WTC11 (cell line): ENCODE measurements at regions not wholly inside any gene's neighbourhood (a gene's known extent, or its start where the extent isn't known, plus 50 kb on each side); places are given as distances from the start of the nearest gene placed in this dataset.
"Not testable (repeated sequence)": the region's sequence is repeated elsewhere in the genome, so short reads cannot be mapped to it uniquely, and the experiment has no call there.

Experiments used
- ATAC-seq: fragments of 200-7000 bp; cut with Tn5 transposase; 2 replicates; pipeline ENCODE4 v1.10.0; 2021; ENCODE audit warnings: mild to moderate bottlenecking, moderate library complexity
- CTCF ChIA-PET: fragments of 300-600 bp; sonication (Branson Sonifier 250); formaldehyde crosslinking; loops from one replicate; lab custom pipeline; 2021; ENCODE audit warnings: antibody characterized with exemption; lab: Charles Lee
- POLR2A ChIA-PET: fragments of 350-600 bp; sonication (Branson Sonifier 250); formaldehyde crosslinking; loops from one replicate; lab custom pipeline; 2021; ENCODE audit warnings: antibody characterized with exemption; lab: Charles Lee
- DNase-seq: peaks from one replicate; pipeline ENCODE4 v3.0.0; 2021; ENCODE audit warnings: low spot score
- H3K27ac Mint-ChIP-seq: 2 replicates; pipeline ENCODE4 v1.8.0; 2021; ENCODE audit warnings: mixed read lengths
- H3K27me3 Mint-ChIP-seq: 2 replicates; pipeline ENCODE4 v1.8.0; 2021; ENCODE audit warnings: low read depth, mild to moderate bottlenecking, moderate library complexity, mixed read lengths
- H3K36me3 Mint-ChIP-seq: 2 replicates; pipeline ENCODE4 v1.8.0; 2021; ENCODE audit warnings: mixed read lengths
- H3K4me1 Mint-ChIP-seq: 2 replicates; pipeline ENCODE4 v1.8.0; 2022; ENCODE audit warnings: mixed read lengths
- H3K4me3 Mint-ChIP-seq: 2 replicates; pipeline ENCODE4 v1.8.0; 2021; ENCODE audit warnings: mild to moderate bottlenecking, moderate library complexity, mixed read lengths
- H3K9me3 Mint-ChIP-seq: 2 replicates; pipeline ENCODE4 v1.8.0; 2021; ENCODE audit warnings: mixed read lengths
- CREB1 ChIP-seq: sonication (generic); formaldehyde crosslinking; IDR thresholded peaks from 2 replicates; pipeline ENCODE4 v1.8.0; 2023; ENCODE audit warnings: mild to moderate bottlenecking, missing genetic modification reagents
- CREM ChIP-seq: sonication (generic); formaldehyde crosslinking; IDR thresholded peaks from 2 replicates; pipeline ENCODE4 v1.8.1; 2022; ENCODE audit warnings: mild to moderate bottlenecking, missing genetic modification reagents, moderate library complexity
- FOXJ3 ChIP-seq: sonication (generic); formaldehyde crosslinking; IDR thresholded peaks from 2 replicates; pipeline ENCODE4 v1.9.0; 2021; ENCODE audit warnings: missing genetic modification reagents, mild to moderate bottlenecking, borderline replicate concordance
- JAZF1 ChIP-seq: fragments of 250-450 bp; sonication (Bioruptor Pico); IDR thresholded peaks from 2 replicates; pipeline ENCODE4 v1.9.0; 2021; ENCODE audit warnings: moderate library complexity, mild to moderate bottlenecking, inconsistent platforms
- KAT7 ChIP-seq: sonication (generic); formaldehyde crosslinking; IDR thresholded peaks from 2 replicates; pipeline ENCODE4 v1.8.1; 2023; ENCODE audit warnings: missing genetic modification reagents, mild to moderate bottlenecking, borderline replicate concordance
- MYBL2 ChIP-seq: sonication (generic); formaldehyde crosslinking; IDR thresholded peaks from 2 replicates; pipeline ENCODE4 v1.8.1; 2023; ENCODE audit warnings: mild to moderate bottlenecking, moderate library complexity, missing genetic modification reagents
- NFE2L1 ChIP-seq: sonication (generic); formaldehyde crosslinking; IDR thresholded peaks from 2 replicates; pipeline ENCODE4 v1.8.1; 2023; ENCODE audit warnings: missing genetic modification reagents
- SOX15 ChIP-seq: fragments of 250-450 bp; sonication (Bioruptor Pico); IDR thresholded peaks from 2 replicates; pipeline ENCODE4 v1.9.0; 2021; ENCODE audit warnings: mild to moderate bottlenecking
- TP53 ChIP-seq: sonication (generic); formaldehyde crosslinking; IDR thresholded peaks from 2 replicates; pipeline ENCODE4 v1.8.1; 2023; ENCODE audit warnings: mild to moderate bottlenecking, missing genetic modification reagents
- ZNF138 ChIP-seq: sonication (generic); formaldehyde crosslinking; conservative IDR thresholded peaks from 2 replicates; pipeline ENCODE4 v1.8.1; 2022; ENCODE audit warnings: mild to moderate bottlenecking, moderate library complexity, missing genetic modification reagents
- TF ChIP-seq, protein P1 (sequence below): sonication (generic); formaldehyde crosslinking; conservative IDR thresholded peaks from 2 replicates; pipeline ENCODE4 v1.8.1; 2022; ENCODE audit warnings: mild to moderate bottlenecking, missing genetic modification reagents
- TF ChIP-seq, protein P2 (sequence below): sonication (generic); formaldehyde crosslinking; IDR thresholded peaks from 2 replicates; pipeline ENCODE4 v1.8.1; 2022; ENCODE audit warnings: missing genetic modification reagents, borderline replicate concordance
- TF ChIP-seq, protein P3 (sequence below): sonication (generic); formaldehyde crosslinking; IDR thresholded peaks from 2 replicates; pipeline ENCODE4 v1.8.1; 2023; ENCODE audit warnings: mild to moderate bottlenecking, missing genetic modification reagents
- TF ChIP-seq, protein P4 (sequence below): sonication (generic); formaldehyde crosslinking; IDR thresholded peaks from 2 replicates; pipeline ENCODE4 v1.8.0; 2022; ENCODE audit warnings: mild to moderate bottlenecking, missing genetic modification reagents
- TF ChIP-seq, protein P5 (sequence below): sonication (generic); formaldehyde crosslinking; IDR thresholded peaks from 2 replicates; pipeline ENCODE4 v1.8.1; 2022; ENCODE audit warnings: mild to moderate bottlenecking, moderate library complexity, missing genetic modification reagents
- TF ChIP-seq, protein P6 (sequence below): sonication (generic); formaldehyde crosslinking; IDR thresholded peaks from 2 replicates; pipeline ENCODE4 v1.8.1; 2023; ENCODE audit warnings: mild to moderate bottlenecking, missing genetic modification reagents, moderate library complexity
- TF ChIP-seq, protein P7 (sequence below): fragments of 250-450 bp; sonication (Bioruptor Pico); conservative IDR thresholded peaks from 2 replicates; pipeline ENCODE4 v1.9.0; 2021; ENCODE audit warnings: mild to moderate bottlenecking

DNA sequence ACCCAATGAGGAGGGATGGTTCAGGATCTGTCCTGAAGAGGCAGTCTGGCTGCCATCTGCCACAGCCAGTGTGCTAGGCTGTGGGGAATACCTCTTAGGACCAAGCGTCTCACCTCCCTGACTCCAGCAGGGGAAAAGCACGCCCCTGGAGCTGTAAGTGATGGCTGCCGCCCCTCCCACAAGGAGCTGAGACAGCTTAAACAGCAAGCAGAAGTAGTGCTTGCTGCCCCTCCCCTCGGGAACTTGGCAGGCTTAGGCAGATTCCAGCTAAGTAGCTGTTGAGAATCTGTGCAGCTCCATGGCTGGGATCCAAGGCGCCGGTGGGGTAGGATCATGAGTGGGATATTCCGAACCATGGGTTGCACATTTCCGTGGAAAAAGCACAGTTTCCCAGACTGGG, 360.4 kb upstream of the MDGA2 start:
- ATAC-seq, result peak; percentile 100
- no peak for TF ChIP-seq CREB1 (CRISPR knock-in tag)
- Mint-ChIP-seq H3K36me3 (peaks cover 20% of the 10 kb centered on the region), H3K4me1 (peaks cover 5% of the 10 kb centered on the region), H3K9me3 (peaks cover 57% of the 10 kb centered on the region), H3K27ac (no peak overlapping the region), H3K27me3 (no peaks in the 10 kb centered on the region; the same call in 1 of the 2 replicates), H3K4me3 (no peak overlapping the region)
- CTCF ChIA-PET, result no interaction called here
- peak; percentile 49 for DNase-seq
- POLR2A ChIA-PET, result no interaction called here

DNA sequence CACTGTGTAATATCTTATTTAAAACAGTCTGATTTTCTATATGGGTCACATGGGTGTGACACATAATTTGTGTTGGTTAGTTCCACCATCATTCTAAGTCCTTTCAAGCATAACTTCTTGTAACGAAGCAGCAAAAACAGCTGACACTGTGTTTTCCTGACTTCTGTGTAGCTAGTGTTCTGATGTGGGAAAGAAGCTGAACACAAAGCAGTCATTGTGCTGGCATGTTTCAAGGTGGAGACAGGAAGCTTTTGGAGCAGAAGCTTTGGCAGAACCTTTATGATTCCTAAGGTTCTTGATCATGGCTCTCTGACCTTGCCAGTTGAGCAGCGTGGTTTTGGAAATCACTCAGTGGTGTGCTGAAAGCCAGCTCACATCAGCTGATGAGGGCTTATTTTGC, 351.7 kb upstream of the MDGA2 start:
- Mint-ChIP-seq H3K27me3 (no peaks in the 10 kb centered on the region), H3K9me3 (peaks cover 31% of the 10 kb centered on the region), H3K27ac (no peak overlapping the region), H3K36me3 (peaks cover 16% of the 10 kb centered on the region; the same call in 1 of the 2 replicates), H3K4me3 (no peak overlapping the region), H3K4me1 (no peaks in the 10 kb centered on the region)
- POLR2A ChIA-PET, result no interaction called here
- DNase-seq (no peak), ATAC-seq (no peak)
- CTCF ChIA-PET, result no interaction called here
- TF ChIP-seq, protein P1, sequence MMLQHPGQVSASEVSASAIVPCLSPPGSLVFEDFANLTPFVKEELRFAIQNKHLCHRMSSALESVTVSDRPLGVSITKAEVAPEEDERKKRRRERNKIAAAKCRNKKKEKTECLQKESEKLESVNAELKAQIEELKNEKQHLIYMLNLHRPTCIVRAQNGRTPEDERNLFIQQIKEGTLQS (CRISPR knock-in tag), result no peak
- TF ChIP-seq KAT7 (CRISPR knock-in tag) (no peak), SOX15 (no peak), JAZF1 (CRISPR knock-in tag) (no peak), NFE2L1 (CRISPR knock-in tag) (no peak), ZNF138 (CRISPR knock-in tag) (no peak), MYBL2 (CRISPR knock-in tag) (no peak)

DNA sequence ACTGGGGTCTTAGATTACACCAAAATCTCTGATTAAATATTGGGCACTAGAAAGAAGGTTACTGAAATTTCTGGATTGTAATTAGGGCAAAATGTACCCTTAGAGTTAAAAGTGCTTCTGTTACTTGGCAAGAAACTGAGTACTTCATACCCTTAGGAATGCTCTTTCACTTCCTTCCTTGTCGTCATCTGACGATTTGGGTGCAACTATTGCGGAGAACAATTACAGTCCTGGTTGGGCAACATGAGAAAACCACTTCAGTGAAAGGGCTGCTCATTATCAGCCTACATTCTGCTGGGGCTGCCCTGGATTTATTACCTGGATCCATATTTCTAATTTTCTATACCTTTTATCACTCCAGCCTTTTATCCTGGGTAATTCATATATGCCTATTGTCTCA, 348.5 kb upstream of the MDGA2 start:
- Mint-ChIP-seq H3K4me3 (no peak overlapping the region), H3K27ac (no peak overlapping the region), H3K27me3 (no peaks in the 10 kb centered on the region), H3K36me3 (0 out of 2 replicates have a peak, but pooled peaks cover 3% of the 10 kb centered on the region), H3K4me1 (no peaks in the 10 kb centered on the region), H3K9me3 (peaks cover 21% of the 10 kb centered on the region)
- POLR2A ChIA-PET, result interaction anchor here (0.6 kb wide), 1 partner anchor 370 kb away, joined by 5 read pairs; no protein-coding TSS in a partner anchor
- TF ChIP-seq, protein P2, sequence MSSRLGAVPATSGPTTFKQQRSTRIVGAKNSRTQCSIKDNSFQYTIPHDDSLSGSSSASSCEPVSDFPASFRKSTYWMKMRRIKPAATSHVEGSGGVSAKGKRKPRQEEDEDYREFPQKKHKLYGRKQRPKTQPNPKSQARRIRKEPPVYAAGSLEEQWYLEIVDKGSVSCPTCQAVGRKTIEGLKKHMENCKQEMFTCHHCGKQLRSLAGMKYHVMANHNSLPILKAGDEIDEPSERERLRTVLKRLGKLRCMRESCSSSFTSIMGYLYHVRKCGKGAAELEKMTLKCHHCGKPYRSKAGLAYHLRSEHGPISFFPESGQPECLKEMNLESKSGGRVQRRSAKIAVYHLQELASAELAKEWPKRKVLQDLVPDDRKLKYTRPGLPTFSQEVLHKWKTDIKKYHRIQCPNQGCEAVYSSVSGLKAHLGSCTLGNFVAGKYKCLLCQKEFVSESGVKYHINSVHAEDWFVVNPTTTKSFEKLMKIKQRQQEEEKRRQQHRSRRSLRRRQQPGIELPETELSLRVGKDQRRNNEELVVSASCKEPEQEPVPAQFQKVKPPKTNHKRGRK (CRISPR knock-in tag), result no peak
- TF ChIP-seq CREM (CRISPR knock-in tag), result no peak
- no peak for ATAC-seq
- no peak for DNase-seq
- CTCF ChIA-PET, result no interaction called here

DNA sequence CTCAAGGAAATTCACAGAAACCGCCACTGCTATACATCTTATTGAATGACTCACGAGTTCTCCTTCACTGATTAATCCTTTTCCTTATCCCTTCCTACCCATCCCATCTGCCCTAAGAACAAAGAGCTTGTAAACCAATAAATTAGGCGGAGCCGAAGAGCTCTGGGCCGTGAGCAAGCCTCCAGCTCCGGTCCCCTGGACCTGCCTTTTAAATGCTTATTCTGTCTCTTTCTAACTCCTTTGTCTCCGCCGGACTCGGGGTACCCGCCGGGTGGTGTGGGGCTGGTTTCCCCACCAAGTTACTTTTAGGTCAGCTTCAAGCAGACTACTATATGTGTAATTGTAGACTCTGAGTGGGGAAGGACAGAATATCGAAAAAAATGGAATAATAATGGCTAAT, 336.1 kb upstream of the MDGA2 start:
- POLR2A ChIA-PET, H3K36me3 Mint-ChIP-seq, H3K27me3 Mint-ChIP-seq, H3K27ac Mint-ChIP-seq, CTCF ChIA-PET, ATAC-seq: not testable (repeated sequence)
- Mint-ChIP-seq H3K9me3 (peaks cover 21% of the 10 kb centered on the region), H3K4me1 (peaks cover 27% of the 10 kb centered on the region), H3K4me3 (peak overlapping the region; percentile 49)
- peak; percentile 16 for DNase-seq

DNA sequence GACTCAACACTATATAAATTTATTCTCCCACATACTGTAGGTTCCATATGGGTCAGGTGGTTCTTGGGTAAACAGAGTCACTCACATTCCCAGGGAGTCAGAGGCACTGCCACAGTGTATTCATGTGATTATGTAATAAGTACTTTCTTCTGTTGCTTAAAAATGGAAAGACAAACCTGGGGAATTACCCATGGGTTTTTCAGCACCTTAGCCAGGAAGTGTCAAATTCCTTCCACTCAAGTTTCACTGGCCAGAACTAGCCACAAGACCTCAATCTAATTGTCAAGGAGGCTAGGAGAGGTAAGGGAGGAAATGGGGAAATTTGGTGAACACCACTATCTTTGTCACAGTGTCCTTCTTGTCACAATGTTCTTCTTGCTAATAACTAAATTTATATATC, 333.2 kb upstream of the MDGA2 start:
- H3K27me3 Mint-ChIP-seq, result no peaks in the 10 kb centered on the region
- no peak overlapping the region for H3K4me3 Mint-ChIP-seq
- no peaks in the 10 kb centered on the region; the same call in 1 of the 2 replicates for H3K36me3 Mint-ChIP-seq
- POLR2A ChIA-PET, result no interaction called here
- no peak for DNase-seq
- CTCF ChIA-PET, result no interaction called here
- H3K27ac Mint-ChIP-seq, result no peak overlapping the region
- peaks cover 27% of the 10 kb centered on the region for H3K4me1 Mint-ChIP-seq
- no peak for ATAC-seq
- peaks cover 21% of the 10 kb centered on the region for H3K9me3 Mint-ChIP-seq
- TF ChIP-seq, protein P3, sequence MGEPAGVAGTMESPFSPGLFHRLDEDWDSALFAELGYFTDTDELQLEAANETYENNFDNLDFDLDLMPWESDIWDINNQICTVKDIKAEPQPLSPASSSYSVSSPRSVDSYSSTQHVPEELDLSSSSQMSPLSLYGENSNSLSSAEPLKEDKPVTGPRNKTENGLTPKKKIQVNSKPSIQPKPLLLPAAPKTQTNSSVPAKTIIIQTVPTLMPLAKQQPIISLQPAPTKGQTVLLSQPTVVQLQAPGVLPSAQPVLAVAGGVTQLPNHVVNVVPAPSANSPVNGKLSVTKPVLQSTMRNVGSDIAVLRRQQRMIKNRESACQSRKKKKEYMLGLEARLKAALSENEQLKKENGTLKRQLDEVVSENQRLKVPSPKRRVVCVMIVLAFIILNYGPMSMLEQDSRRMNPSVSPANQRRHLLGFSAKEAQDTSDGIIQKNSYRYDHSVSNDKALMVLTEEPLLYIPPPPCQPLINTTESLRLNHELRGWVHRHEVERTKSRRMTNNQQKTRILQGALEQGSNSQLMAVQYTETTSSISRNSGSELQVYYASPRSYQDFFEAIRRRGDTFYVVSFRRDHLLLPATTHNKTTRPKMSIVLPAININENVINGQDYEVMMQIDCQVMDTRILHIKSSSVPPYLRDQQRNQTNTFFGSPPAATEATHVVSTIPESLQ, result no peak
- TF ChIP-seq TP53, result no peak
- TF ChIP-seq, protein P4, sequence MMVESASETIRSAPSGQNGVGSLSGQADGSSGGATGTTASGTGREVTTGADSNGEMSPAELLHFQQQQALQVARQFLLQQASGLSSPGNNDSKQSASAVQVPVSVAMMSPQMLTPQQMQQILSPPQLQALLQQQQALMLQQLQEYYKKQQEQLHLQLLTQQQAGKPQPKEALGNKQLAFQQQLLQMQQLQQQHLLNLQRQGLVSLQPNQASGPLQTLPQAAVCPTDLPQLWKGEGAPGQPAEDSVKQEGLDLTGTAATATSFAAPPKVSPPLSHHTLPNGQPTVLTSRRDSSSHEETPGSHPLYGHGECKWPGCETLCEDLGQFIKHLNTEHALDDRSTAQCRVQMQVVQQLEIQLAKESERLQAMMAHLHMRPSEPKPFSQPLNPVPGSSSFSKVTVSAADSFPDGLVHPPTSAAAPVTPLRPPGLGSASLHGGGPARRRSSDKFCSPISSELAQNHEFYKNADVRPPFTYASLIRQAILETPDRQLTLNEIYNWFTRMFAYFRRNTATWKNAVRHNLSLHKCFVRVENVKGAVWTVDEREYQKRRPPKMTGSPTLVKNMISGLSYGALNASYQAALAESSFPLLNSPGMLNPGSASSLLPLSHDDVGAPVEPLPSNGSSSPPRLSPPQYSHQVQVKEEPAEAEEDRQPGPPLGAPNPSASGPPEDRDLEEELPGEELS (CRISPR knock-in tag), result no peak
- TF ChIP-seq, protein P5, sequence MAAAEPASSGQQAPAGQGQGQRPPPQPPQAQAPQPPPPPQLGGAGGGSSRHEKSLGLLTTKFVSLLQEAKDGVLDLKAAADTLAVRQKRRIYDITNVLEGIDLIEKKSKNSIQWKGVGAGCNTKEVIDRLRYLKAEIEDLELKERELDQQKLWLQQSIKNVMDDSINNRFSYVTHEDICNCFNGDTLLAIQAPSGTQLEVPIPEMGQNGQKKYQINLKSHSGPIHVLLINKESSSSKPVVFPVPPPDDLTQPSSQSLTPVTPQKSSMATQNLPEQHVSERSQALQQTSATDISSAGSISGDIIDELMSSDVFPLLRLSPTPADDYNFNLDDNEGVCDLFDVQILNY (CRISPR knock-in tag), result no peak
- TF ChIP-seq FOXJ3 (CRISPR knock-in tag), result no peak
- TF ChIP-seq, protein P6, sequence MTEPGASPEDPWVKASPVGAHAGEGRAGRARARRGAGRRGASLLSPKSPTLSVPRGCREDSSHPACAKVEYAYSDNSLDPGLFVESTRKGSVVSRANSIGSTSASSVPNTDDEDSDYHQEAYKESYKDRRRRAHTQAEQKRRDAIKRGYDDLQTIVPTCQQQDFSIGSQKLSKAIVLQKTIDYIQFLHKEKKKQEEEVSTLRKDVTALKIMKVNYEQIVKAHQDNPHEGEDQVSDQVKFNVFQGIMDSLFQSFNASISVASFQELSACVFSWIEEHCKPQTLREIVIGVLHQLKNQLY, result no peak
- TF ChIP-seq, protein P7, sequence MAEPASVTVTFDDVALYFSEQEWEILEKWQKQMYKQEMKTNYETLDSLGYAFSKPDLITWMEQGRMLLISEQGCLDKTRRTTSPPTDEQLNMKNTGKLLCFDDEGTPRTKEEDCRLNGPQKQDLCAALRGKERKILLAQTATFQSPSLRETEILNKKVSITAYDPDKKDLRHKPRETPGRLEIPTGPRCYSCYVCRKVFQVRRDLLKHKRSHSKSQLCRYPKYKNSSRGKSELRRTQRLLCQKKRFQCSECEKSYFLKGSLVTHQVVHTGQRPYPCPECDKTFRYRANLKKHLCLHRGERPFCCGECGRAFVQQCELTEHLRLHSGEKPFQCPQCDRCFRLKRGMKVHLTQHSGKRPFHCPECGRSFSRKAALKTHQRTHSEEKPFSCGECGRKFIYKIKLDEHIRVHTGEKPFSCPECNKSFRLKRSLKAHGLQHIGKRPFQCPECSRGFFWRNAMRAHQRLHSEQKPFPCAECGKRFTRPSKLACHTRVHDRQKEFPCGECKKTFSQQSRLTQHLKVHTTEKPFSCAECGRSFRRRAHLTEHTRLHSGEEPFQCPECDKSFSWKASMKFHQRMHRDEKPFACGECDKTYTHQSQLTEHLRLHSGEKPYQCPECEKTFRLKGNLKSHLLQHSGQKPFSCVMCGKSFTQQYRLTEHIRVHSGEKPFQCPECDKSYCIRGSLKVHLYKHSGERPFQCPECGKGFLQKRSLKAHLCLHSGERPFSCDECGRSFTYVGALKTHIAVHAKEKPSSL (CRISPR knock-in tag), result no peak
